Uterus (tissue), 2 donors: ENCODE measurements at regions not wholly inside any gene's neighbourhood (a gene's known extent, or its start where the extent isn't known, plus 50 kb on each side); places are given as distances from the start of the nearest gene placed in this dataset.

ENCODE experiments used
- POLR2A ChIP-seq, 2 donors: fragments of 450-650 bp; IDR thresholded peaks; one replicate each; pipeline ENCODE4 v1.6.1; 2016; ENCODE audit warnings: antibody characterized with exemption in 2 of 2, mild to moderate bottlenecking in 1 of 2, moderate library complexity in 1 of 2
- TF ChIP-seq, protein P1 (sequence below), 4 experiments: fragments of 200-600 bp in 2 of 4; fragments of 450-650 bp in 2 of 4; sonication (generic) in 2 of 4; IDR thresholded peaks; one replicate each; pipeline ENCODE4 v1.5.1; 2016 to 2019; ENCODE audit warnings: antibody characterized with exemption in 4 of 4, mild to moderate bottlenecking in 2 of 4, moderate library complexity in 1 of 4

DNA sequence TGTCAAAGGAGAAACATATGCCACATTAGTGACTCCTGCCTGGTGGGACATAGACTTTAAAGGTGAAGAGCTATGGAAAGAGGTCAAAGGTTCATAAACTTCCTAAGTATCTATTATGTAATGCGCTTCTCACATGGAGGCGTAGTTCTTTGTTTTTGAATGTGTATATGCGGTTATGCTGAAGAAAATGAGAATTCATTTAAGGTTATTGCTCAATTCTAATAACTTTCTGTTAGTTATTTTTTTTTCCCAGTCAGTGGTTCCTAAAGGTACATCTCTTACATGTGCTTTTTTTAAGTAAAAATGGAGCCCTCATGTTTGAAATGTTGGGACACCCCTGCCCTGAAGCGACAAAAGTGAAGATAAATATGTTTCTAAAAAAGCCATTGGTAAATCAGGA lies 156.2 kb downstream of the SPATA31D1 start:
- TF ChIP-seq POLR2A (IDR thresholded peaks at IDR 0.05), result no peak
- TF ChIP-seq, protein P1, sequence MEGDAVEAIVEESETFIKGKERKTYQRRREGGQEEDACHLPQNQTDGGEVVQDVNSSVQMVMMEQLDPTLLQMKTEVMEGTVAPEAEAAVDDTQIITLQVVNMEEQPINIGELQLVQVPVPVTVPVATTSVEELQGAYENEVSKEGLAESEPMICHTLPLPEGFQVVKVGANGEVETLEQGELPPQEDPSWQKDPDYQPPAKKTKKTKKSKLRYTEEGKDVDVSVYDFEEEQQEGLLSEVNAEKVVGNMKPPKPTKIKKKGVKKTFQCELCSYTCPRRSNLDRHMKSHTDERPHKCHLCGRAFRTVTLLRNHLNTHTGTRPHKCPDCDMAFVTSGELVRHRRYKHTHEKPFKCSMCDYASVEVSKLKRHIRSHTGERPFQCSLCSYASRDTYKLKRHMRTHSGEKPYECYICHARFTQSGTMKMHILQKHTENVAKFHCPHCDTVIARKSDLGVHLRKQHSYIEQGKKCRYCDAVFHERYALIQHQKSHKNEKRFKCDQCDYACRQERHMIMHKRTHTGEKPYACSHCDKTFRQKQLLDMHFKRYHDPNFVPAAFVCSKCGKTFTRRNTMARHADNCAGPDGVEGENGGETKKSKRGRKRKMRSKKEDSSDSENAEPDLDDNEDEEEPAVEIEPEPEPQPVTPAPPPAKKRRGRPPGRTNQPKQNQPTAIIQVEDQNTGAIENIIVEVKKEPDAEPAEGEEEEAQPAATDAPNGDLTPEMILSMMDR (IDR thresholded peaks at IDR 0.05), result no peak
